ENCODE measurements at regions not wholly inside any gene's neighbourhood (a gene's known extent, or its start where the extent isn't known, plus 50 kb on each side); places are given as distances from the start of the nearest gene placed in this dataset.
A peak's percentile ranks its signal among the peaks of the same experiment; 100 is the strongest.

GRCh38 chr6:27582928-27583725 lies 110.2 kb upstream of the ZNF184 start:
- H3K4me3 ChIP-seq (ENCODE audit: low read depth, low read length): peak overlapping the region; percentile 32
- peak; percentile 79 for DNase-seq (ENCODE audit: low read depth)
- TF ChIP-seq MAX (IDR thresholded peaks at IDR 0.05; ENCODE audit: low read depth, low read length) (no peak), POLR2A (IDR thresholded peaks at IDR 0.05; ENCODE audit: extremely low read depth, insufficient read length) (no peak), MYC (IDR thresholded peaks at IDR 0.05; ENCODE audit: low read depth, low read length) (no peak), CTCF (IDR thresholded peaks at IDR 0.05; ENCODE audit: low read depth, low read length) (no peak)

- TF ChIP-seq MYC (IDR thresholded peaks at IDR 0.05; ENCODE audit: low read depth, low read length) (no peak), POLR2A (IDR thresholded peaks at IDR 0.05; ENCODE audit: extremely low read depth, insufficient read length) (no peak), MAX (IDR thresholded peaks at IDR 0.05; ENCODE audit: low read depth, low read length) (no peak), CTCF (IDR thresholded peaks at IDR 0.05; ENCODE audit: low read depth, low read length) (no peak)
- no peak for DNase-seq (ENCODE audit: low read depth)
- no peak overlapping the region for H3K4me3 ChIP-seq (ENCODE audit: low read depth, low read length)
Observed at GRCh38 chr6:27579973-27580372, 107.1 kb upstream of the ZNF184 start.

GRCh38 chr6:27577922-27578321 lies 105.0 kb upstream of the ZNF184 start:
- no peak overlapping the region for H3K4me3 ChIP-seq (ENCODE audit: low read depth, low read length)
- no peak for DNase-seq (ENCODE audit: low read depth)
- no peak for TF ChIP-seq POLR2A (IDR thresholded peaks at IDR 0.05; ENCODE audit: extremely low read depth, insufficient read length)
- no peak for TF ChIP-seq MAX (IDR thresholded peaks at IDR 0.05; ENCODE audit: low read depth, low read length)
- TF ChIP-seq MYC (IDR thresholded peaks at IDR 0.05; ENCODE audit: low read depth, low read length): no peak
- TF ChIP-seq CTCF (IDR thresholded peaks at IDR 0.05; ENCODE audit: low read depth, low read length): no peak

- DNase-seq (ENCODE audit: low read depth): peak; percentile 67
- TF ChIP-seq POLR2A (IDR thresholded peaks at IDR 0.05; ENCODE audit: extremely low read depth, insufficient read length) (no peak), MYC (IDR thresholded peaks at IDR 0.05; ENCODE audit: low read depth, low read length) (no peak), CTCF (IDR thresholded peaks at IDR 0.05; ENCODE audit: low read depth, low read length) (no peak), MAX (IDR thresholded peaks at IDR 0.05; ENCODE audit: low read depth, low read length) (no peak)
- no peak overlapping the region for H3K4me3 ChIP-seq (ENCODE audit: low read depth, low read length)
Observed at GRCh38 chr6:27575594-27576361, 102.9 kb upstream of the ZNF184 start.

- TF ChIP-seq POLR2A (IDR thresholded peaks at IDR 0.05; ENCODE audit: extremely low read depth, insufficient read length) (no peak), MAX (IDR thresholded peaks at IDR 0.05; ENCODE audit: low read depth, low read length) (no peak), CTCF (IDR thresholded peaks at IDR 0.05; ENCODE audit: low read depth, low read length) (no peak), MYC (IDR thresholded peaks at IDR 0.05; ENCODE audit: low read depth, low read length) (no peak)
- no peak for DNase-seq (ENCODE audit: low read depth)
- H3K4me3 ChIP-seq (ENCODE audit: low read depth, low read length): no peak overlapping the region
Observed at GRCh38 chr6:27568226-27568897, 95.5 kb upstream of the ZNF184 start.

Data from NB4 (cell line).